A673 (cell line): ENCODE measurements at regions not wholly inside any gene's neighbourhood (a gene's known extent, or its start where the extent isn't known, plus 50 kb on each side); places are given as distances from the start of the nearest gene placed in this dataset.

ENCODE experiments used
- EZH2 ChIP-seq: fragments of 200-600 bp; sonication (generic); IDR thresholded peaks from 2 replicates; pipeline ENCODE4 v1.6.1; 2017; ENCODE audit warnings: borderline replicate concordance, low read depth, mild to moderate bottlenecking, mixed read lengths, antibody characterized with exemption, low read length; ENCODE audit not compliant: poor library complexity, severe bottlenecking
- TF ChIP-seq, protein P1 (sequence below): fragments of 300-800, 200-600 bp; sonication (generic); conservative IDR thresholded peaks from 2 replicates; pipeline ENCODE4 v1.5.1; 2017; ENCODE audit warnings: low read depth, mild to moderate bottlenecking, antibody characterized with exemption, low read length, moderate library complexity, mixed read lengths

DNA sequence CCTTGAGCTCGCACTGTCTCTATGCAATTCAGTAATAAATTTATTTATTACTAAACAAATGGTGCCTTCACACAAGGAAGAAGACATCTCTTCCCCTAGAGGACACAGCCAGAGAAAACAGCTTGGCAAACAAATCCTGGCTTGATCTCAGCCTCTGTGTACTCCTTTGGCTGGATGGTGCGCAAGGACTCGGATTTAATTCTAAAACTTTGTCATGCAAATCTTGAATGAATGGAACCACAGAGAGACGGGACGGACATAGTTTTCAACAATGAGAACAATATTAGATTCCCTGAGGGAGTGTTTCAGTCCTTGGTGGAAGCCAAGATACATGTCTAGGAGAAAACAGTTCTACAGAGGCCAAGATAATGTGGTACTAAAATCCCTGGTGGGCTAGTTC lies 349.5 kb downstream of the NPIPA8 start:
- TF ChIP-seq, protein P1, sequence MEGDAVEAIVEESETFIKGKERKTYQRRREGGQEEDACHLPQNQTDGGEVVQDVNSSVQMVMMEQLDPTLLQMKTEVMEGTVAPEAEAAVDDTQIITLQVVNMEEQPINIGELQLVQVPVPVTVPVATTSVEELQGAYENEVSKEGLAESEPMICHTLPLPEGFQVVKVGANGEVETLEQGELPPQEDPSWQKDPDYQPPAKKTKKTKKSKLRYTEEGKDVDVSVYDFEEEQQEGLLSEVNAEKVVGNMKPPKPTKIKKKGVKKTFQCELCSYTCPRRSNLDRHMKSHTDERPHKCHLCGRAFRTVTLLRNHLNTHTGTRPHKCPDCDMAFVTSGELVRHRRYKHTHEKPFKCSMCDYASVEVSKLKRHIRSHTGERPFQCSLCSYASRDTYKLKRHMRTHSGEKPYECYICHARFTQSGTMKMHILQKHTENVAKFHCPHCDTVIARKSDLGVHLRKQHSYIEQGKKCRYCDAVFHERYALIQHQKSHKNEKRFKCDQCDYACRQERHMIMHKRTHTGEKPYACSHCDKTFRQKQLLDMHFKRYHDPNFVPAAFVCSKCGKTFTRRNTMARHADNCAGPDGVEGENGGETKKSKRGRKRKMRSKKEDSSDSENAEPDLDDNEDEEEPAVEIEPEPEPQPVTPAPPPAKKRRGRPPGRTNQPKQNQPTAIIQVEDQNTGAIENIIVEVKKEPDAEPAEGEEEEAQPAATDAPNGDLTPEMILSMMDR: no peak
- TF ChIP-seq EZH2: no peak
